Cardiac fibroblast (primary cell): ENCODE measurements at regions not wholly inside any gene's neighbourhood (a gene's known extent, or its start where the extent isn't known, plus 50 kb on each side); places are given as distances from the start of the nearest gene placed in this dataset.

ENCODE experiments used
- DNase-seq, 2 donors: peaks; one replicate each; pipeline versions ENCODE4 v3.0.0 to v3.0.0-alpha.2; 2010; ENCODE audit warnings: low read depth in 2 of 2
- H3K4me3 ChIP-seq, 2 donors: replicated peaks in 1 of 2; 1 replicate in 1 of 2; 2 replicates in 1 of 2; pipeline ENCODE4 v1.5.1; 2011; ENCODE audit warnings: low read depth in 2 of 2, low read length in 2 of 2, mild to moderate bottlenecking in 2 of 2, moderate library complexity in 1 of 2
- CTCF ChIP-seq: IDR thresholded peaks from one replicate; pipeline ENCODE4 v1.5.1; 2011; ENCODE audit warnings: low read depth, mild to moderate bottlenecking, low read length, inconsistent platforms

- TF ChIP-seq CTCF = no peak
- H3K4me3 ChIP-seq = no peak overlapping the region
- no peak for DNase-seq
Measured at GRCh38 chr6:11633741-11634509, 96.4 kb downstream of the TMEM170B start.

- H3K4me3 ChIP-seq = no peak overlapping the region
- no peak for DNase-seq
- no peak for TF ChIP-seq CTCF
Measured at GRCh38 chr6:11634948-11635347, 97.4 kb downstream of the TMEM170B start.

- DNase-seq = no peak
- H3K4me3 ChIP-seq = no peak overlapping the region
Measured at GRCh38 chr6:11636121-11636520, 98.6 kb downstream of the TMEM170B start.

GRCh38 chr6:11637266-11637665 lies 99.7 kb downstream of the TMEM170B start:
- DNase-seq = no peak
- no peak overlapping the region for H3K4me3 ChIP-seq
- no peak for TF ChIP-seq CTCF

More at GRCh38 chr6:11636121-11636520, 98.6 kb downstream of the TMEM170B start:
- no peak for TF ChIP-seq CTCF

GRCh38 chr6:11639376-11640235 lies 102.1 kb downstream of the TMEM170B start:
- no peak for TF ChIP-seq CTCF
- DNase-seq = no peak
- no peak overlapping the region for H3K4me3 ChIP-seq

GRCh38 chr6:11640486-11640885 lies 102.9 kb downstream of the TMEM170B start:
- H3K4me3 ChIP-seq = no peak overlapping the region
- no peak for DNase-seq
- TF ChIP-seq CTCF = no peak
